Activated T-helper 1 cell treated with anti-CD3 and anti-CD28 coated beads, Interleukin-2, amount 50 U/mL, for 16 hours (primary cell): ENCODE measurements at regions not wholly inside any gene's neighbourhood (a gene's known extent, or its start where the extent isn't known, plus 50 kb on each side); places are given as distances from the start of the nearest gene placed in this dataset.

ENCODE experiments used
- DNase-seq, 2 donors: peaks; one replicate each; pipeline ENCODE4 v3.0.0-alpha.2; 2020; ENCODE audit warnings: low read depth in 1 of 2, low spot score in 1 of 2

DNA sequence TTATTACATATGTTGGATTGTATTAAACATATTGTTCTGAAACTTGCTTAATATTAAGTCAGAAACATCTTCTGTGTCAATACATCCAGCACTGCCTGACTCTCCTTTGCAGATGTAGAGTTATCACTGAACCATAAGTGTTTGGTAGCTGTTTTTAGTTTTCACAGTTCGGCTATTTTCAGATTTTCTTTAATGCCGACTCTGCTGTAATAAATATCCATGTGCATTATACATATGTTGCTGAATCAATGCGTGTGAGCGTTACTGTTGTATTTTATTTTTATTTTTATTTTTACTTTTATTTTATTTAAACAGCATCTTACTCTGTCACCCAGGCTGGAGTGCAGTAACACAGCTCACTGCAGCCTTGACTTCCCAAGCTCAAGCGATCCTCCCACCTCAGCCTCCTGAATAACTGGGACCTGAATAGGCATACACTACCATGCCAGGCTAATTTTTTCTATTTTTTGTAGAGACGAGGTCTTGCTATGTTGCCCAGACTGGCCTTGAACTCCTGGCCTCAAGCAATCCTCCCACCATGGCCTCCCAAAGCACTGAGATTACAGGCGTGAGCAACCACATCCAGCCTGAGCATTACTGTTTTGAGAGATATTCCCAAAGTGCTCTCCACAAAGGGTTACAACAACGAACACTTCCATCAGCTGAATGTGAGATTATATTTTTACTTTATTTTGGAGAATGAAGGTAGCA lies 50.7 kb upstream of the NOCT start:
- DNase-seq, result no peak

- DNase-seq, result no peak
Observed at GRCh38 chr4:138963412-138963811, 52.2 kb upstream of the NOCT start.

DNA sequence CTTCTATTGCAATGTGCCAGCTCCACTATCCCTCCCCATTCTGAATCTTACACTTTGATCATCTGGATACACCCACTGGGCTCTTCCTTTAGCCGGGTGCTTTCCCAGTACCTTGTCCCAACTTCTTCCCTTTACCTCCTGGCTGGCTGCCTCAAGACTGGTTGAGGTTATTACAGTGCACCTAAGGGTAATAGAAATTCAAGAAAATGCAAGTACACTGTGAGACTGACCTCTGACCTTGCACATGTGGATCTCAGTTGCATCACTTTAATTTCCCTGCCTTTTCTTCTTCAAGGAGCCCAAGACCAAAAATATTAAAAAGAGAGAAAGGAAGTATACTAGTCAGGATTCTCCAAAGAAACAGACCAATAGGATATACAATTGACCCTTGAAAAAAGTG lies 53.9 kb upstream of the NOCT start:
- DNase-seq, result no peak

DNA sequence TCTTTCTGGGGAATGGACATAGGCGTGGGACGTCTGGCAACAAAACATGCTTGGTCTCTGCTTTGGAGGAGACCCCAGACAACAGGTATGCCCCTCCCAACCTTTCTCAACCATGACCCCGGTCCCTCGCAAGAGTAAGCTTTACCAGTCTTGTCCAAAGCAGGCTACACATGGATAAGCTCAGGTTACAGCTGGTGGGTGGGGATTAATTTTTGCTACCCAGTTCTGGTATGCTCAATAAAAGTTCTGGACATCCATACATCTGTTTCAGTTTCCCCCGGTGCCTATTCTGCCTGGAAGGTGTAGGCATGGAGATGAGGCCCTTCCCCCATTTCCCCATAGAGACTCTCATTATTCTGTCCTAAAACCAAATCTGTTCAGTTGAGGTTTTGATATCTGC lies 54.5 kb upstream of the NOCT start:
- DNase-seq, result no peak

DNA sequence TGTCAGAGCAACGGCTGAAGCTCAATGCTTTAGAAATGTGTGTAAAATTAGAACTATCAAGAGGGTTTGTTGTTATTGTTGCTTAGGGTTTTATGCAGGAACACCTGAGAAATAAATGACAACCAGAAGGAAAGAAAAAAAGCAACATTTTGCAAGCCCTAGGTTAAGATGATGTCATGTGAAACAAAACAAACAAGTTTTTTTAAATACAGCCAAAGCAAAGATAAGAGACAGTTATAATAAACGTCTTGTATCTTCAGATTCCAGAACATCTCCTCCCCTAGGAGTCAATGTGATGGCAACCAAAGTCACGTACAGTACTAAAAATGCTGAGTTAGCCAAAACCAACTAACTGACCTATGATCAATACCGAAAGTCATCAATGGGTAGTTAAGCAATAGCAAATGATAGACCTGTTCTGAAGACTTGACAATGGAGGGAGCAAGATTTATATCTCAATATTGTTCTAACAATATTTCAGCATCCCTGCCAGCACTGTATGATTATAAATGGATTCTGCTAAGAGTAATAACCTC lies 55.3 kb upstream of the NOCT start:
- DNase-seq, result no peak

DNA sequence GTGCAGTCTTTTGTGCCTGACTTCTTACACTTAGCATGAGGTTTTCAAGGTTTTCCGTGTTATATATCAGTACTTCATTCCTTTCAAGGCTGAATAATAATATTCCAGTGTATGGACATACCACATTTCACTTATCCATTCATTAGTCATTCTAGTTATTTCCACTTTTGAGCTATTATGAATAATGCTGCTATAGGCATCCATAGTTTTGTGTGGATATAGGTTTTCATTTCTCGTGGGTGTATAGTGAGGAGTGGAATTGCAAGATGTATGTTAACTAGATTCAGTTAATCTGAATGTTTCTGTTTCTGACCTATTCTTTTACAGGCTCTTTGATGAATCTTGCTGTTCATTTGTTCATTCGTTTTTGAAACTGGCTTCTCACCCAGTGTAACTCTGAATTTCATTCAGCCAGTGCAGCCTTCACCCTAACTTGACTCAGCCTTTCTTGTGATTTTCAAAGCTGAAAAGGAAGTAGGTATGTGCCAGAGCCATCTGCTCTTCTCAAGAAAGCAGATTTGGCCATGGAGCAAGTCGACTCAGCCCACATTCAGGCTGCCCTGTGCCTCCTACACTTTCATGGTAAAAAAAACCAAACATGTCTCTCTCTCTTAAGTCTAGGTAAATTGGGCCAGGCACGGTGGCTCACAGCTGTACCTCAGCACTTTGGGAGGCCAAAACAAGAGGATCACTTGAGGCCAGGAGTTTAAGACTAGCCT lies 56.3 kb upstream of the NOCT start:
- no peak for DNase-seq

DNA sequence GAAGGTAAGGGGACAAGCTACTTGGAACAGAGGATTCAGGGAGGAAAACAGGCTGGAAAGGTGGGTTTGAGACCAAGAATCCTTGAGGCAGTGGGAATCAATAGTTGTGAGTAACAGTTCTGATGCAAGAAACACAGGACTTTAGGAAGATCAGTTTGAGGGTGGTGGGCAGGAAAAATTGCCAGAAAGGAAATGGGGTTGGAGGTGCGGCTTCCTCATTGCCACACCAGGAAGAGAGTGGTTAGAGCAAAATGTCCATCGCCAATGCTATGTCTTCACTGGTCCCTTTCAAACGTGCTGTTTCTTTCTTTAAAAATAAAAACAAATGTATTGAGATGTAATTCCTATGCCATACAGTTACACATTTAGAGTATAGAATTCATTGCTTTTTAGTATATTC lies 57.1 kb upstream of the NOCT start:
- DNase-seq, result no peak

- no peak for DNase-seq
Observed at GRCh38 chr4:138957302-138957701, 58.3 kb upstream of the NOCT start.

- DNase-seq, result no peak
Observed at GRCh38 chr4:138954428-138954827, 61.2 kb upstream of the NOCT start.

GRCh38 chr4:138953961-138954371 lies 61.6 kb upstream of the NOCT start:
- DNase-seq, result no peak

GRCh38 chr4:138952411-138952810 lies 63.2 kb upstream of the NOCT start:
- DNase-seq, result peak in 1 of 2 donors; percentile 2

GRCh38 chr4:138951764-138952163 lies 63.8 kb upstream of the NOCT start:
- DNase-seq, result no peak

- no peak for DNase-seq
Observed at GRCh38 chr4:138949866-138950265, 65.7 kb upstream of the NOCT start.

GRCh38 chr4:138948918-138949317 lies 66.7 kb upstream of the NOCT start:
- DNase-seq, result no peak

DNA sequence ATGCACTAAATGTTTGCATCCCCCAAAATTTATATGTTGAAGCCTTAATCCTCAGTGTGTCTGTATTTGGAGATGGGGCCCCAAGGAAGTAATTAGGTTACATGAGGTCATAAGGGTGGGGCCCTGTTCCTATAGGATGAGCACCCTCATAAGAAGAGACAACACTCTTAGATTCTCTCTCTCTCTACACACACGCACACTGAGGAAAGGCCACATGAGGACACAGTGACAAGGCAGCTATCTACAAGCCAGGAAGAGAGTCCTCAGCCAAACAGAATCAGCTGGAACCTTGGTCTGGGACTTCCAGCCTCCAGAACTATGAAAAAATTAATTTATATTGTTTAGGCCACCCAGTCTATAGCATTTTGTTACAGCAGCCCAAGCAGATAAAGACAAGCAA lies 69.3 kb upstream of the NOCT start:
- DNase-seq, result no peak

DNA sequence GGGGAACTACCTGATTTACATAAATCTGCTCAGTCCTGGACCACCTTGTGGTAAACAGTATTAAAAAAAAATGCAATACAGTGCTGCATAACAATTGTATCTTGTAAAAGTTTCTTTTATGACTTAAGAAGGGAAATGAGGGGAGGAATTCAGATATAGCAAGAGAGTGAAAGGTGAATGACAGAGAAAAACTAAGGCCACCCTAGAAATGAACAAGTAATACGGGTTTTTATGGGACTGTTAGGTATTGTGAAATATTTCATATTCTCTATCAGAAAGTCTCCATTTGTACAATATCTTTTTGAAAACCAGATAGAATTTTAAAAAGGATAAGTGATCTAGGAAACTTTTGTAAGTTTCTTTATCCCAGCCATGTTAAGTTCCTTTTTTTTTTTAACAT lies 69.7 kb upstream of the NOCT start:
- DNase-seq, result no peak

DNA sequence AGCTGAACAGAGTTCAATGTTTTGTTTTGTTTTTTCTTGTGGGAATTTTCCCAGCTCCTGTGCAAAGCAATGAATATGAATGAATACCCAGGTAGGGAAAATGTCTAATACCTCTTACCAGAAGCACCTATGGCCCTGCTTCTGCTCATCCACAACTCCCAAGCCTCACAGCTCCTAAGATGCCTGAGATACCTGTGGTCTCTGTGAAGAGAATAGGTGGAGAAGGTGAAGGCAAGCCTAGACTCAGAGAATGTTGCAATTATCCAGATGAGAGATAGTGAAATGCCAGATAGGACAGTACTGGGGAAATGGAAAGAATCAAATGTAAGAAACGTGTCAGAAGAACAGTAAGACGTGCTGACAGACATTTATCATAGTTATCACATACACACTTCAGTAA lies 70.2 kb upstream of the NOCT start:
- no peak for DNase-seq

DNA sequence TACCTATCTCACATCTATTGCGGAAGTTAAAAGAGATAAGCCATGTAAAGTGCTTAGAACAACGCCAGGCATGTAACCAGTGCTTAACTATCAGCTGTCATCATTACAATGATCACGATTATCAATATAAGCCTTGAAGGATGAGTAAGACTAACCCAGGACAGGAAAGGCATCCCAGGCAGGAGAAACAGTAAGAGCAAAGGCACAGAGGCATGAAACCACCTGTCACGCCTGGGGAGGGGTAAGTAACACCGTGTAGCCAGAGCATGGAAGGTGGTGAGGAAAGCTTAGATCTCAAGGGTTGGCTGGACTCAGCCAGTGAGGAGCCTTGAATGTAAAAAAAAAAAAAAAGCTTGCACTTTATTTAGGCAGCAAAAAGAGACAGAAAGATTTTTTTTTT lies 71.7 kb upstream of the NOCT start:
- no peak for DNase-seq

GRCh38 chr4:138941037-138941436 lies 74.5 kb upstream of the NOCT start:
- DNase-seq, result no peak

DNA sequence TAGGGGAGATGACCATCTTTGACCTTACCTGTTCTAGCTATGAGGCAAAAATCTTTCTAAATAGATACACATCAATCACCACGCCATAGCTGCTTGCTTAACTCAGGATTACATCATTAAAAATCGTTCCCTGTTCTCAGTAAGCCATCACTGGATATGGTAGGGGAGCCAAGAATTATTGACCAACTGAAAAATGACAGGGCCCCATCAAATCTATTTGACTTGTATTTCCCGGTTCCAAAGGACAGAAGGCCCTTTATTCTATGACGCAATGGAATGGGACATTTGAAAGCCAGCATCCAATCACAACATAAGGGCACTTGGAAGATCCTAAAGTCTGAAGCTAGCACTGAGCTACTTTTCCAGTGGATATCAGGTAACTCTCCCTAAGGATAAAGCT lies 75.6 kb upstream of the NOCT start:
- DNase-seq, result no peak

- no peak for DNase-seq
Observed at GRCh38 chr4:138938366-138938690, 77.3 kb upstream of the NOCT start.

- DNase-seq, result no peak
Observed at GRCh38 chr4:138935135-138935807, 80.3 kb upstream of the NOCT start.
